SU-DHL-6 (cell line): ENCODE measurements at regions not wholly inside any gene's neighbourhood (a gene's known extent, or its start where the extent isn't known, plus 50 kb on each side); places are given as distances from the start of the nearest gene placed in this dataset.

ENCODE experiments used
- EZH2phosphoT487 ChIP-seq: fragments of 200-600 bp; sonication (generic), shearing (Covaris generic); conservative IDR thresholded peaks from 2 replicates; pipeline ENCODE4 v1.6.1; 2018; ENCODE audit warnings: mild to moderate bottlenecking, antibody characterized with exemption, low read length, moderate library complexity, mixed read lengths
- TF ChIP-seq, protein P1 (sequence below): fragments of 200-600 bp; sonication (generic); IDR thresholded peaks from one replicate; pipeline ENCODE4 v1.5.1; 2017; ENCODE audit warnings: antibody characterized with exemption, mild to moderate bottlenecking, low read length, moderate library complexity; ENCODE audit not compliant: insufficient read depth, poor library complexity, severe bottlenecking

DNA sequence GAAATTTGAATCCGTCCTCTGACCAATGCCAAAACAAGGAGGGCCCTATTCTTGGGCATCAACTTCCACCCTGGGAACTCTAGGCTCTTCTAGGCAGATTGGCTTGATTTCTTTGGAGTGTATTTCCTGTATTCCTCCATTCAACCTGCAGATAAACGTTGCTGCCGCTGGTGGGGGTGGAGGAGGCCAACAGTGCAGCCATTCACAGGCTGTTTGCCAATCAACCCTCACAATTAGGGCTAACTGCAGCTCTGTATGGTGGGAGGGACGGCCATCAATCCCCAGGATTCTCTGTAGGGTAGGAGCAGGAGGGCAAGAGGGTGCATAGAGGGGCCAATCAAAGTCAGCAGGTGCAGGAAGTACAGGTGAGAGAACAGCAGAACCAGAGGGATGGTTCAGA, 273.1 kb upstream of the PROX1 start:
- TF ChIP-seq, protein P1, sequence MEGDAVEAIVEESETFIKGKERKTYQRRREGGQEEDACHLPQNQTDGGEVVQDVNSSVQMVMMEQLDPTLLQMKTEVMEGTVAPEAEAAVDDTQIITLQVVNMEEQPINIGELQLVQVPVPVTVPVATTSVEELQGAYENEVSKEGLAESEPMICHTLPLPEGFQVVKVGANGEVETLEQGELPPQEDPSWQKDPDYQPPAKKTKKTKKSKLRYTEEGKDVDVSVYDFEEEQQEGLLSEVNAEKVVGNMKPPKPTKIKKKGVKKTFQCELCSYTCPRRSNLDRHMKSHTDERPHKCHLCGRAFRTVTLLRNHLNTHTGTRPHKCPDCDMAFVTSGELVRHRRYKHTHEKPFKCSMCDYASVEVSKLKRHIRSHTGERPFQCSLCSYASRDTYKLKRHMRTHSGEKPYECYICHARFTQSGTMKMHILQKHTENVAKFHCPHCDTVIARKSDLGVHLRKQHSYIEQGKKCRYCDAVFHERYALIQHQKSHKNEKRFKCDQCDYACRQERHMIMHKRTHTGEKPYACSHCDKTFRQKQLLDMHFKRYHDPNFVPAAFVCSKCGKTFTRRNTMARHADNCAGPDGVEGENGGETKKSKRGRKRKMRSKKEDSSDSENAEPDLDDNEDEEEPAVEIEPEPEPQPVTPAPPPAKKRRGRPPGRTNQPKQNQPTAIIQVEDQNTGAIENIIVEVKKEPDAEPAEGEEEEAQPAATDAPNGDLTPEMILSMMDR = no peak
- TF ChIP-seq EZH2phosphoT487 = no peak
